ENCODE measurements at regions not wholly inside any gene's neighbourhood (a gene's known extent, or its start where the extent isn't known, plus 50 kb on each side); places are given as distances from the start of the nearest gene placed in this dataset.

- TF ChIP-seq POLR2A (IDR thresholded peaks at IDR 0.05; ENCODE audit: low read length) = no peak
- no peak for TF ChIP-seq GATA1 (IDR thresholded peaks at IDR 0.05; ENCODE audit: low read depth, low read length)
Measured at GRCh38 chr3:13259831-13260230, 160.3 kb downstream of the NUP210 start.
